Osteoblast (primary cell): ENCODE measurements at regions not wholly inside any gene's neighbourhood (a gene's known extent, or its start where the extent isn't known, plus 50 kb on each side); places are given as distances from the start of the nearest gene placed in this dataset.

Source experiments
- DNase-seq: peaks from one replicate; pipeline ENCODE4 v3.0.0; 2011; ENCODE audit warnings: low spot score, mixed read lengths; ENCODE audit not compliant: insufficient read length; ENCODE audit errors: missing footprints
- H2AFZ ChIP-seq: 2 replicates; pipeline ENCODE4 v1.6.0; 2011; ENCODE audit warnings: mild to moderate bottlenecking, low read length
- H3K27ac ChIP-seq: 2 replicates; pipeline ENCODE4 v1.5.1; 2011; ENCODE audit warnings: mild to moderate bottlenecking, low read depth, low read length, moderate library complexity
- H3K27me3 ChIP-seq: 2 replicates; pipeline ENCODE4 v1.6.0; 2012; ENCODE audit warnings: mild to moderate bottlenecking, control low read depth, inconsistent platforms, low read length, moderate library complexity; ENCODE audit not compliant: insufficient read depth
- H3K36me3 ChIP-seq: 2 replicates; pipeline ENCODE4 v1.5.1; 2011; ENCODE audit warnings: mild to moderate bottlenecking, low read length, control low read depth, moderate library complexity; ENCODE audit not compliant: insufficient read depth
- H3K4me1 ChIP-seq: 2 replicates; pipeline ENCODE4 v1.5.1; 2011; ENCODE audit warnings: mild to moderate bottlenecking, low read length, control low read depth, moderate library complexity; ENCODE audit not compliant: insufficient read depth
- H3K4me2 ChIP-seq: 2 replicates; pipeline ENCODE4 v1.6.0; 2011; ENCODE audit warnings: mild to moderate bottlenecking, low read length; ENCODE audit not compliant: insufficient read depth
- H3K4me3 ChIP-seq: fragments of 200-600 bp; sonication (generic); 3 replicates; pipeline ENCODE4 v1.5.1; 2012; ENCODE audit warnings: mild to moderate bottlenecking, low read length, inconsistent platforms; ENCODE audit not compliant: insufficient read depth
- H3K79me2 ChIP-seq: 2 replicates; pipeline ENCODE4 v1.6.0; 2012; ENCODE audit warnings: mild to moderate bottlenecking, low read length, control low read depth, inconsistent platforms; ENCODE audit not compliant: insufficient read depth
- H3K9me3 ChIP-seq: 2 replicates; pipeline ENCODE4 v1.5.1; 2011; ENCODE audit warnings: low read depth, low read length, control low read depth
- H4K20me1 ChIP-seq: 2 replicates; pipeline ENCODE4 v1.6.0; 2012; ENCODE audit warnings: mild to moderate bottlenecking, low read length, control low read depth; ENCODE audit not compliant: insufficient read depth
- CTCF ChIP-seq: IDR thresholded peaks from 2 replicates; pipeline ENCODE4 v1.5.1; 2011; ENCODE audit warnings: mild to moderate bottlenecking, low read depth, low read length, moderate library complexity; ENCODE audit errors: extremely low read depth

- DNase-seq = no peak
- Histone ChIP-seq H3K4me1 (no peaks in the 10 kb centered on the region), H3K4me2 (no peak overlapping the region), H3K27me3 (no peaks in the 10 kb centered on the region), H3K27ac (no peak overlapping the region), H4K20me1 (no peaks in the 10 kb centered on the region), H3K9me3 (no peaks in the 10 kb centered on the region), H2AFZ (no peak overlapping the region), H3K36me3 (no peaks in the 10 kb centered on the region), H3K79me2 (no peaks in the 10 kb centered on the region), H3K4me3 (no peak overlapping the region)
- no peak for TF ChIP-seq CTCF
Observed at GRCh38 chr5:2920312-2920711, 168.8 kb upstream of the IRX2 start.

GRCh38 chr5:2919310-2920018, 168.0 kb upstream of the IRX2 start:
- no peak for TF ChIP-seq CTCF
- Histone ChIP-seq H3K36me3 (no peaks in the 10 kb centered on the region), H3K9me3 (no peaks in the 10 kb centered on the region), H4K20me1 (no peaks in the 10 kb centered on the region), H3K4me3 (no peak overlapping the region), H3K79me2 (no peaks in the 10 kb centered on the region), H3K4me2 (no peak overlapping the region), H2AFZ (no peak overlapping the region), H3K4me1 (no peaks in the 10 kb centered on the region), H3K27ac (no peak overlapping the region), H3K27me3 (no peaks in the 10 kb centered on the region)
- peak; percentile 34 for DNase-seq

GRCh38 chr5:2917524-2917923, 166.0 kb upstream of the IRX2 start:
- H3K27ac ChIP-seq = no peak overlapping the region
- H3K4me2 ChIP-seq = no peak overlapping the region
- no peaks in the 10 kb centered on the region for H4K20me1 ChIP-seq
- no peak overlapping the region for H2AFZ ChIP-seq
- H3K36me3 ChIP-seq = no peaks in the 10 kb centered on the region
- no peaks in the 10 kb centered on the region for H3K9me3 ChIP-seq
- no peaks in the 10 kb centered on the region for H3K27me3 ChIP-seq
- no peak overlapping the region for H3K4me3 ChIP-seq
- TF ChIP-seq CTCF = no peak
- DNase-seq = no peak
- no peaks in the 10 kb centered on the region for H3K79me2 ChIP-seq
- no peaks in the 10 kb centered on the region for H3K4me1 ChIP-seq

- TF ChIP-seq CTCF = no peak
- DNase-seq = peak; percentile 48
- Histone ChIP-seq H3K36me3 (no peaks in the 10 kb centered on the region), H3K4me3 (no peak overlapping the region), H3K9me3 (no peaks in the 10 kb centered on the region), H3K27me3 (no peaks in the 10 kb centered on the region), H3K4me2 (no peak overlapping the region), H3K27ac (no peak overlapping the region), H4K20me1 (no peaks in the 10 kb centered on the region), H3K79me2 (no peaks in the 10 kb centered on the region), H2AFZ (no peak overlapping the region), H3K4me1 (no peaks in the 10 kb centered on the region)
Observed at GRCh38 chr5:2917093-2917492, 165.6 kb upstream of the IRX2 start.
